Panc1 (cell line): ENCODE measurements at regions not wholly inside any gene's neighbourhood (a gene's known extent, or its start where the extent isn't known, plus 50 kb on each side); places are given as distances from the start of the nearest gene placed in this dataset.

Experiments
- ATAC-seq: fragments of 200-7000 bp; cut with Tn5 transposase; 2 replicates; pipeline ENCODE4 v1.9.1; 2020; ENCODE audit warnings: mild to moderate bottlenecking, moderate library complexity
- BruUV-seq: library from RNA; stranded (reverse); fragments of 400-500 nt; replicated peaks from 2 replicates; lab custom pipeline; 2021; lab: Mats Ljungman, UMichigan
- CTCF ChIA-PET: fragments of 300-600 bp; sonication (Branson Sonifier 250); formaldehyde crosslinking; loops from one replicate; lab custom pipeline; 2022; ENCODE audit warnings: antibody characterized with exemption; lab: Charles Lee
- POLR2A ChIA-PET: fragments of 300-600 bp; sonication (Branson Sonifier 250); formaldehyde crosslinking; loops from one replicate; lab custom pipeline; 2022; ENCODE audit warnings: antibody characterized with exemption; lab: Charles Lee
- DNase-seq: peaks from one replicate; pipeline ENCODE4 v3.0.0-alpha.2; 2010; ENCODE audit warnings: low read depth, low spot score
- H3K27ac ChIP-seq: 2 replicates; pipeline ENCODE4 v1.5.1; 2011; ENCODE audit warnings: mild to moderate bottlenecking, low read length, inconsistent platforms
- H3K27me3 ChIP-seq: fragments of 200-500 bp; sonication (Bioruptor generic); 2 replicates; pipeline ENCODE4 v1.6.0; 2014; ENCODE audit warnings: low read length, inconsistent platforms; ENCODE audit not compliant: control insufficient read depth, insufficient read depth
- H3K36me3 ChIP-seq: fragments of 200-500 bp; sonication (Bioruptor generic); 2 replicates; pipeline ENCODE4 v1.5.1; 2014; ENCODE audit warnings: inconsistent platforms, mild to moderate bottlenecking, low read length, moderate library complexity; ENCODE audit not compliant: control insufficient read depth, insufficient read depth
- H3K4me1 ChIP-seq: 2 replicates; pipeline ENCODE4 v1.5.1; 2011; ENCODE audit warnings: inconsistent platforms, mild to moderate bottlenecking, low read length, moderate library complexity; ENCODE audit not compliant: control insufficient read depth, insufficient read depth
- H3K4me3 ChIP-seq, 2 experiments: 2 replicates each; pipeline ENCODE4 v1.5.1; 2011 to 2012; ENCODE audit warnings: low read depth in 2 of 2, low read length in 2 of 2, mild to moderate bottlenecking in 2 of 2, inconsistent platforms in 1 of 2, moderate library complexity in 1 of 2
- H3K9me3 ChIP-seq: fragments of 200-500 bp; sonication (Bioruptor generic); 2 replicates; pipeline ENCODE4 v1.5.1; 2014; ENCODE audit warnings: low read depth, mild to moderate bottlenecking, inconsistent platforms, low read length, moderate library complexity; ENCODE audit not compliant: control insufficient read depth, insufficient read depth
- CTCF ChIP-seq: fragments of 450-650 bp; IDR thresholded peaks from 2 replicates; pipeline ENCODE4 v1.5.1; 2017; ENCODE audit warnings: mild to moderate bottlenecking
- POLR2AphosphoS5 ChIP-seq: IDR thresholded peaks from 2 replicates; pipeline ENCODE4 v1.6.1; 2012; ENCODE audit warnings: mild to moderate bottlenecking, low read depth, low read length, moderate library complexity
- REST ChIP-seq, 2 experiments: IDR thresholded peaks; 2 replicates each; pipeline ENCODE4 v1.6.1; 2011 to 2012; ENCODE audit warnings: low read depth in 2 of 2, control low read depth in 1 of 2, low read length in 1 of 2, mild to moderate bottlenecking in 1 of 2, moderate library complexity in 1 of 2; ENCODE audit not compliant: insufficient read depth in 1 of 2
- SIN3A ChIP-seq: IDR thresholded peaks from 2 replicates; pipeline ENCODE4 v1.6.1; 2012; ENCODE audit warnings: low read depth, mild to moderate bottlenecking, low read length, moderate library complexity, borderline replicate concordance; ENCODE audit not compliant: insufficient read depth
- TCF7L2 ChIP-seq: IDR thresholded peaks from 2 replicates; pipeline ENCODE4 v1.6.1; 2011; ENCODE audit warnings: mild to moderate bottlenecking, low read depth, low read length, inconsistent platforms
- in situ Hi-C: cut with HindIII; loops from 2 replicates; pipeline ENCODE4 v1.10.0; 2016; ENCODE audit warnings: low sequenced_read_pairs, low pct_unique_long_range_greater_than_20kb
- intact Hi-C: fragments of 100-400 bp; cut with micrococcal nuclease; formaldehyde crosslinking; loops from one replicate; pipeline ENCODE4 v1.10.0; 2022; ENCODE audit not compliant: unreplicated experiment

- Histone ChIP-seq H3K36me3 (no peaks in the 10 kb centered on the region), H3K4me3 (no peak overlapping the region), H3K9me3 (no peaks in the 10 kb centered on the region), H3K27me3 (peaks cover 2% of the 10 kb centered on the region; the same call in 1 of the 2 replicates), H3K4me1 (no peaks in the 10 kb centered on the region), H3K27ac (no peak overlapping the region)
- ATAC-seq (no peak), DNase-seq (no peak)
- TF ChIP-seq POLR2AphosphoS5 (no peak), TCF7L2 (no peak), REST (IDR thresholded peaks at IDR 0.05; ENCODE audit: insufficient read depth in 1 of 2, low read depth in 2 of 2, low read length in 1 of 2) (no peak), CTCF (no peak), SIN3A (no peak)
- intact Hi-C loops: no loop called here
- CTCF ChIA-PET: no interaction called here
- BruUV-seq: no TSS peak
- POLR2A ChIA-PET: no interaction called here
- in situ Hi-C loops: no loop called here
These were observed 366.5 kb downstream of the ALG10 start for GRCh38 chr12:34388636-34389377.

GRCh38 chr12:34389378-34390170 lies 367.3 kb downstream of the ALG10 start:
- Histone ChIP-seq H3K4me1 (no peaks in the 10 kb centered on the region), H3K27me3 (peaks cover 7% of the 10 kb centered on the region; the same call in 1 of the 2 replicates), H3K4me3 (no peak overlapping the region), H3K9me3 (no peaks in the 10 kb centered on the region), H3K27ac (no peak overlapping the region), H3K36me3 (no peaks in the 10 kb centered on the region)
- intact Hi-C loops (no loop called here), in situ Hi-C loops (no loop called here)
- CTCF ChIA-PET: no interaction called here
- DNase-seq (no peak), ATAC-seq (no peak)
- no TSS peak for BruUV-seq
- TF ChIP-seq POLR2AphosphoS5 (no peak), TCF7L2 (no peak), CTCF (no peak), SIN3A (no peak), REST (IDR thresholded peaks at IDR 0.05; ENCODE audit: insufficient read depth in 1 of 2, low read depth in 2 of 2, low read length in 1 of 2) (no peak)
- POLR2A ChIA-PET: no interaction called here
